CD4-positive, alpha-beta T cell (primary cell): ENCODE measurements at regions not wholly inside any gene's neighbourhood (a gene's known extent, or its start where the extent isn't known, plus 50 kb on each side); places are given as distances from the start of the nearest gene placed in this dataset.

ENCODE experiments used
- ATAC-seq: fragments of 200-7000 bp; cut with Tn5 transposase; one replicate; pipeline ENCODE4 v1.10.0; 2022; ENCODE audit warnings: mild to moderate bottlenecking; ENCODE audit not compliant: poor library complexity
- CTCF ChIA-PET: fragments of 350-600 bp; sonication (Branson Sonifier 250); formaldehyde crosslinking; loops from one replicate; lab custom pipeline; 2021; ENCODE audit warnings: antibody characterized with exemption, inconsistent platforms; lab: Charles Lee
- POLR2A ChIA-PET: fragments of 350-600 bp; sonication (Branson Sonifier 250); formaldehyde crosslinking; loops from one replicate; lab custom pipeline; 2021; ENCODE audit warnings: antibody characterized with exemption, inconsistent platforms; lab: Charles Lee
- DNase-seq, 14 experiments: peaks; one replicate each; pipeline ENCODE4 v3.0.0-alpha.2; 2013 to 2020; ENCODE audit warnings: mixed read lengths in 2 of 14
- H3K27ac ChIP-seq, 2 donors: one replicate each; pipeline versions ENCODE4 v1.5.1 to v1.7.0; 2013; ENCODE audit warnings: low read length in 2 of 2, low read depth in 1 of 2, mild to moderate bottlenecking in 1 of 2
- H3K27me3 ChIP-seq, 2 experiments: 1 replicate in 1 of 2; 2 replicates in 1 of 2; pipeline versions ENCODE4 v1.6.1 to v1.7.0; 2013; ENCODE audit warnings: low read length in 2 of 2, control low read depth in 1 of 2, mild to moderate bottlenecking in 1 of 2, moderate library complexity in 1 of 2; ENCODE audit not compliant: insufficient read depth in 2 of 2, control insufficient read depth in 1 of 2
- H3K36me3 ChIP-seq: one replicate; pipeline ENCODE4 v1.6.1; 2013; ENCODE audit warnings: low read length, control low read depth; ENCODE audit not compliant: insufficient read depth
- H3K4me1 ChIP-seq: one replicate; pipeline ENCODE4 v1.6.1; 2013; ENCODE audit warnings: low read length, control low read depth; ENCODE audit not compliant: insufficient read depth
- H3K4me3 ChIP-seq: one replicate; pipeline ENCODE4 v1.5.1; 2013; ENCODE audit warnings: mild to moderate bottlenecking, low read length, moderate library complexity
- H3K9me3 ChIP-seq, 2 experiments: 1 replicate in 1 of 2; 2 replicates in 1 of 2; pipeline versions ENCODE4 v1.6.1 to v1.7.0; 2013; ENCODE audit warnings: low read length in 2 of 2, mild to moderate bottlenecking in 2 of 2, control low read depth in 1 of 2, moderate library complexity in 1 of 2; ENCODE audit not compliant: control insufficient read depth in 1 of 2, insufficient read depth in 1 of 2
- H3K27ac Mint-ChIP-seq: one replicate; pipeline ENCODE4 v1.8.0; 2020; ENCODE audit warnings: mixed read lengths
- H3K27me3 Mint-ChIP-seq: one replicate; pipeline ENCODE4 v1.8.0; 2021; ENCODE audit warnings: mixed read lengths
- H3K36me3 Mint-ChIP-seq: one replicate; pipeline ENCODE4 v1.8.0; 2021; ENCODE audit warnings: low read depth, mixed read lengths
- H3K4me1 Mint-ChIP-seq: one replicate; pipeline ENCODE4 v1.8.0; 2021; ENCODE audit warnings: low read depth, mixed read lengths
- H3K4me3 Mint-ChIP-seq: one replicate; pipeline ENCODE4 v1.8.0; 2020; ENCODE audit warnings: mild to moderate bottlenecking, mixed read lengths
- H3K9me3 Mint-ChIP-seq: one replicate; pipeline ENCODE4 v1.8.0; 2020; ENCODE audit warnings: mixed read lengths
- intact Hi-C, 2 experiments: fragments of 100-400 bp; cut with DNase I in 1 of 2; cut with micrococcal nuclease in 1 of 2; formaldehyde crosslinking; loops; one replicate each; pipeline versions ENCODE4 v1.15.1 to v1.9.0; 2023 to 2025; cut with DNase I, micrococcal nuclease
- TF ChIP-seq, protein P1 (sequence below): fragments of 200-600 bp; IDR thresholded peaks from one replicate; pipeline ENCODE4 v1.8.0; 2022; ENCODE audit warnings: antibody characterized with exemption, mild to moderate bottlenecking

DNA sequence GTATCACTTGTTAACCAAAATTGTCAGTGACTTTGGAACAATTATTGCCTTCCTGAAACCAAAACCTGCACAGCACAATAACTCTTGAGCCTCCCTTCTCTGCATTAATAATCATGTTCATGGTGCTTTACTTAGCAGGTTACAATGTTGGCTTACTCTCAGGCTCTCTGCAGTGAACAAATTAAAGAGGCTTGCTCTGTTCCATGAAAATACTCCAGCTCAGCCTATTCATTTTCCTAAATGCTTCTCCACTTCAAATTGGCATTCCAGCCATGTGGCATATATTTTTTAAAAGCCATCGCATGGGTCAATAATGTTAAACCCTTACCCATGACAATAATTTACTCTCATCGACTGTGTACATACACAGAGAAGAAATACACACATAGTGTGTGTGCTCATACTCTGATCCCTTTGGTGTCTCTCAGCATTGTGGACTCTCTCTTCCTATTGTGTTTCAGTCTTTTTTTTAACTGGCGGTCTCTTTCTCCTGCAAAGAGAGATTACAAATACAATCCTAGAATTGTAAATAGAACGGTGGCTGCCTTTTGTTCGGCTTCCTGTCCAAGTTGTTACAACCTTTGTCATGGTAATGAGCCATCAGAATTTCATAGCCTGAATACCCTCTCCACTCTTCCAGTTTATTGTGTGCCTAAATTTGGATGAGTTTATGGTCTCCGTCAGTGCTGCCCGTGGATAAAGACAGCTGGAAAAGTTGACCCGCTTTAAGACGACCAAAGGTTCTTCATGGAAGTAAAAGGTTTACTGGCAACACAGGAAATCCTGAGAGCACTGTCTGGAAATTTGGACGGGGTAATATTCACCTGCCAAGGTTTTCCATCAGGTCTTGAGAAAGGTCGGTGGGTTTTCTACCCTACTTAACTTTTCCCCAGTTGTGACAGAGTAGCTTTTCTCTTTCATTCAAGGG, 263.6 kb downstream of the CD83 start:
- no peaks in the 10 kb centered on the region for H3K27me3 Mint-ChIP-seq
- TF ChIP-seq, protein P1, sequence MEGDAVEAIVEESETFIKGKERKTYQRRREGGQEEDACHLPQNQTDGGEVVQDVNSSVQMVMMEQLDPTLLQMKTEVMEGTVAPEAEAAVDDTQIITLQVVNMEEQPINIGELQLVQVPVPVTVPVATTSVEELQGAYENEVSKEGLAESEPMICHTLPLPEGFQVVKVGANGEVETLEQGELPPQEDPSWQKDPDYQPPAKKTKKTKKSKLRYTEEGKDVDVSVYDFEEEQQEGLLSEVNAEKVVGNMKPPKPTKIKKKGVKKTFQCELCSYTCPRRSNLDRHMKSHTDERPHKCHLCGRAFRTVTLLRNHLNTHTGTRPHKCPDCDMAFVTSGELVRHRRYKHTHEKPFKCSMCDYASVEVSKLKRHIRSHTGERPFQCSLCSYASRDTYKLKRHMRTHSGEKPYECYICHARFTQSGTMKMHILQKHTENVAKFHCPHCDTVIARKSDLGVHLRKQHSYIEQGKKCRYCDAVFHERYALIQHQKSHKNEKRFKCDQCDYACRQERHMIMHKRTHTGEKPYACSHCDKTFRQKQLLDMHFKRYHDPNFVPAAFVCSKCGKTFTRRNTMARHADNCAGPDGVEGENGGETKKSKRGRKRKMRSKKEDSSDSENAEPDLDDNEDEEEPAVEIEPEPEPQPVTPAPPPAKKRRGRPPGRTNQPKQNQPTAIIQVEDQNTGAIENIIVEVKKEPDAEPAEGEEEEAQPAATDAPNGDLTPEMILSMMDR: no peak
- Histone ChIP-seq H3K27ac (no peak overlapping the region), H3K27me3 (no peaks in the 10 kb centered on the region), H3K9me3 (no peaks in the 10 kb centered on the region), H3K4me1 (peaks cover 6% of the 10 kb centered on the region), H3K4me3 (no peak overlapping the region), H3K36me3 (no peaks in the 10 kb centered on the region)
- no peaks in the 10 kb centered on the region for H3K36me3 Mint-ChIP-seq
- POLR2A ChIA-PET: no interaction called here
- no peak for DNase-seq
- peaks cover 18% of the 10 kb centered on the region for H3K4me1 Mint-ChIP-seq
- no peak for ATAC-seq
- intact Hi-C loops: no loop called here
- no peak overlapping the region for H3K4me3 Mint-ChIP-seq
- CTCF ChIA-PET: no interaction called here
- H3K9me3 Mint-ChIP-seq: peaks cover 3% of the 10 kb centered on the region
- H3K27ac Mint-ChIP-seq: no peak overlapping the region

DNA sequence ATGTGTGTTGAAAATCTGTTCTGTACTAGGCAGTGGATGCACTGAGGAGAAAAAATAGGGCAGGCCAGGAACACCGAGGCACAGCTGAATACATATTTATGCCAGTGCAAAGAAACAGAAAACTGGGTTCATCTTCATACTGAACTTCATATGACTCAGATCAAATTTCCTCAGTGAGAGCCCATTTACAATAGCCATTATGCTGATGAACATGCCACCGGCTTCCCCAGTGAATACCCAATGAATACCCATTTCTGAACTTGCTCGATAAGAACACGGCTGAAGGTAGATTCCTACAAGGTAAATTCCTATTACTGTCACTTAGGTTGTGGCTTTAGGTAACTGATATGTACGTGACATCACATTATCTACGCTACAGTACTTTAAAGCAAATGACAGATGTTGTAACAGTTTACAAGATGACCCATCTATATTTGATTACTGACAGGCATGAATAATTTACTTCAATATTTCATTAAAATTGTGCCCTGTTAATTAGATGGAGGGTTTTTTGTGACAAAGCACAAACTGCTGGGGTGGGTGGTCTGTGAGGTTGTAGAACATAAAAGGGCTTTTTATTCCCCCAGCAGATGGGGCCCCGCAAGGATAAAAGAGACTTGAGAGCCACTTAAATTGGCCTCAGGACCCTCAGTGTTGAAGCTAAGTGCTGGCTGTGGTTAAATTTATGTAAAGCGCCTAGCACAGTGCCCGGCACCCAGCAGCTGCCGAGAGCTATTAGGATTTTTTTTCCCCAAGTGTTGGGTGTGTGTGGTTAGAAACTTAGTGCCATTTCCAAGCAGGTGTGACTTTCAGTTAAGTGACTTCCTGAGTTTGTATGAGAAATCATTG, 264.5 kb downstream of the CD83 start:
- no peaks in the 10 kb centered on the region for H3K36me3 ChIP-seq
- no peak overlapping the region for H3K4me3 ChIP-seq
- POLR2A ChIA-PET: no interaction called here
- no peak overlapping the region for H3K27ac ChIP-seq
- Mint-ChIP-seq H3K9me3 (peaks cover 3% of the 10 kb centered on the region), H3K36me3 (no peaks in the 10 kb centered on the region), H3K27me3 (no peaks in the 10 kb centered on the region), H3K4me1 (peaks cover 18% of the 10 kb centered on the region), H3K4me3 (no peak overlapping the region), H3K27ac (no peak overlapping the region)
- no peaks in the 10 kb centered on the region for H3K27me3 ChIP-seq
- TF ChIP-seq, protein P1: no peak
- intact Hi-C loops: no loop called here
- H3K4me1 ChIP-seq: peaks cover 6% of the 10 kb centered on the region
- ATAC-seq: no peak
- CTCF ChIA-PET: no interaction called here
- no peak for DNase-seq
- no peaks in the 10 kb centered on the region for H3K9me3 ChIP-seq

DNA sequence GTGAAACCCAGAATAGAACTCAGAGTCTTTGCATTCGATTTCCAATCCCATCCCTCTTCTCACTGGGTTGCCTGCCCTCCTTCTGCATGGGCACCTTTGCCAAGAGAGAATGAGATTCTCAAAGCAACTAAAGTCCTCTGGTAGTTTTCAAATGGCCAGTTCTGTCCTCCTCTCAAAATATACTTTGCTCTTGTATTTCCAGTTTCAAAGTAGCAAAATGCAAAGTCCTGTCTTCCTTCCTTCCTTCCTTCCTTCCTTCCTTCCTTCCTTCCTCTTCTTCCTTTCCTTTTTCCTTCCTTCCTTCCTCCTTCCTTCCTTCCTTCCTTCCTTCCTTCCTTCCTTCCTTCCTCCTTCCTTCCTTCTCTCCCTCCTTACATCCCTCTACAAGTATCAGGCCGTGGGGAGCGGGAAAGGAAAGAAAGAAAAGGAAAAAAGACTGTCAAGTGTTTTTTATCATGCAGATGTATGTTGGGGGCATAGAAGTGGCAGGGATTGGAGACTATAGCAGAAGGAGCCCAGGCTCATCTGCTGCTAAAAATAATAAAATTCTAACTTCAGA, 265.2 kb downstream of the CD83 start:
- H3K36me3 ChIP-seq: no peaks in the 10 kb centered on the region
- no peaks in the 10 kb centered on the region for H3K36me3 Mint-ChIP-seq
- ChIA-PET POLR2A (no interaction called here), CTCF (no interaction called here)
- H3K4me1 Mint-ChIP-seq: peaks cover 18% of the 10 kb centered on the region
- H3K4me3 Mint-ChIP-seq: no peak overlapping the region
- no peak for DNase-seq
- intact Hi-C loops: no loop called here
- H3K27ac ChIP-seq: no peak overlapping the region
- no peak for ATAC-seq
- H3K27me3 Mint-ChIP-seq: no peaks in the 10 kb centered on the region
- H3K27ac Mint-ChIP-seq: no peak overlapping the region
- no peaks in the 10 kb centered on the region for H3K9me3 ChIP-seq
- H3K4me3 ChIP-seq: no peak overlapping the region
- TF ChIP-seq, protein P1: no peak
- peaks cover 6% of the 10 kb centered on the region for H3K4me1 ChIP-seq
- no peaks in the 10 kb centered on the region for H3K27me3 ChIP-seq
- H3K9me3 Mint-ChIP-seq: peaks cover 3% of the 10 kb centered on the region
